T follicular helper cell (primary cell): ENCODE measurements at regions not wholly inside any gene's neighbourhood (a gene's known extent, or its start where the extent isn't known, plus 50 kb on each side); places are given as distances from the start of the nearest gene placed in this dataset.
"Not testable (repeated sequence)": the region's sequence is repeated elsewhere in the genome, so short reads cannot be mapped to it uniquely, and the experiment has no call there.

Experiments
- DNase-seq: peaks from one replicate; pipeline ENCODE4 v3.0.0-alpha.2; 2020; ENCODE audit warnings: low read depth

GRCh38 chr7:25598765-25599164 lies 370.5 kb upstream of the NPVF start:
- no peak for DNase-seq

DNA sequence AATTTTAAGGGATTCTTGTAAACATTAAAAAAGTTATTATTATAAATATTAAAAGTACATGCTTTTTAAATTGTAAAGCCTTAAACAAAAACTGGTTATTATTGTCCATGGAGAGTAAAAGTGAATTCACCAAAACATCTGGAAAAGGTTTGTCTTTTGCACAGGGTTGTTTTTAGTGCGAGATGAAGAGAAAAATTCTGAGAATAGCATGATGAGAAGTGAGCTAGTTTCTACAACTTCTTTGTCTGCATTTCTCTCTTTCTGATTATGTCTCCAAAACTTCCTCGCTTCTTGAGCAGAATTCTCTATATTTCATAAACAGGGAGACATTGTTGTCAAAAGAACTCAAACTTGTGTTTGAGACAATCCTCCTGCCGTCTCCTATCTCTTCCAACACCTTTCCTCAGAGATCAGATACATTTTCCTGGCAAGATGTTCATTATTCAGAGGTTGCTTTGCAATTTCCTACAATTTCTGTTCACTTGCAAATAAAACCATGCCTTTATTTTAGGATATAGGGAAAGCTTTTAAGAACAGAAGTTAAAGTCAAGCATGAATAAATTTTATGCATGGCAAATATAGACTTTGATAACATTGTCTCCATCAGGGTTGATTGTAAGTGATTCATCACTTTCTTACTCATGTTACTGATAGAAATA lies 372.1 kb upstream of the NPVF start:
- no peak for DNase-seq

DNA sequence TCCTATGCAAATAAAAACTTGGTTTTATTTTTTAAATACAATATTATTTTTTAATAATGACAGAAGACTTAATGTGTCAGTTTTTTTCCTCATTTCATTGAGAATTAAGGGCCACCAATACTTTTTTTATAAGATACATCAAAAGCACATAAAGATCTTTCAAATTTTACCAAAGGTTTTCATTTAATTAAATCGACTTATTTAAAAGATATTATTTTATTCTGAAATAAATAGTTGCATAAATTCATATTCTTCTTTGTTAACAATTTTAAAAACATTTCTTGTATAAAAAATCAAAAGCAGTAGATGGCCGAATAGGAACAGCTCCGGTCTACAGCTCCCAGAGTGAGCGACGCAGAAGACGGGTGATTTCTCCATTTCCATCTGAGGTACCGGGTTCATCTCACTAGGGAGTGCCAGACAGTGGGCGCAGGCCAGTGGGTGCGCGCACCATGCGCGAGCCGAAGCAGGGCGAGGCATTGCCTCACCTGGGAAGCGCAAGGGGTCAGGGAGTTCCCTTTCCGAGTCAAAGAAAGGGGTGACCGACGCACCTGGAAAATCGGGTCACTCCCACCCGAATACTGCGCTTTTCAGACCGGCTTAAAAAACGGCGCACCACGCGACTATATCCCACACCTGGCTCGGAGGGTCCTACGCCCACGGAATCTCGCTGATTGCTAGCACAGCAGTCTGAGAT lies 374.6 kb upstream of the NPVF start:
- DNase-seq, result not testable (repeated sequence)

DNA sequence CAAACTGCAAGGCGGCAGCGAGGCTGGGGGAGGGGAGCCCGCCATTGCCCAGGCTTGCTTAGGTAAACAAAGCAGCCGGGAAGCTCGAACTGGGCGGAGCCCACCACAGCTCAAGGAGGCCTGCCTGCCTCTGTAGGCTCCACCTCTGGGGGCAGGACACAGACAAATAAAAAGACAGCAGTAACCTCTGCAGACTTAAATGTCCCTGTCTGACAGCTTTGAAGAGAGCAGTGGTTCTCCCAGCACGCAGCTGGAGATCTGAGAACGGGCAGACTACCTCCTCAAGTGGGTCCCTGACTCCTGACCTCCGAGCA lies 375.1 kb upstream of the NPVF start:
- DNase-seq, result not testable (repeated sequence)

- no peak for DNase-seq
Measured at GRCh38 chr7:25611196-25611595, 382.9 kb upstream of the NPVF start.

- DNase-seq, result no peak
Measured at GRCh38 chr7:25613912-25614311, 385.6 kb upstream of the NPVF start.

- no peak for DNase-seq
Measured at GRCh38 chr7:25614415-25614814, 386.1 kb upstream of the NPVF start.

DNA sequence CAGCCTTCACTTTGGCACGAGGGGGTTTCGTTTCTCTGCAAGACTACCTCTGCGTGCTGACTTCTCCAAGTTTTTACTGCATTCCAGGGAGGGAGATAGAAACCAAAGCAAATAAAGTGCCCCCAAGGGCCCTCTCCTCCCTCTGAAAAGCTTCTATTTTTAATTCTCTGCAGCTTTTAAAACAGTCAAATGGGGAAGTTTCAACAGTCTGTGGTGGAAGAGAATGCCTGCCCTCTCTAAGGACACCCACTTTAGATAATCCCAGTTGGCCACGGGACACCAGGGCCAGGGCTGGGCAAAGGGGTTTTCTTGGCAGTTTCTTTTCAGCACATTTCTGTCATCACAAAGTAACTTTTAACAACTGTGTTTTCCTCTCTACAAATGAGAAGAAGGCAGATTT lies 386.7 kb upstream of the NPVF start:
- no peak for DNase-seq

GRCh38 chr7:25615593-25615992 lies 387.3 kb upstream of the NPVF start:
- DNase-seq, result no peak

DNA sequence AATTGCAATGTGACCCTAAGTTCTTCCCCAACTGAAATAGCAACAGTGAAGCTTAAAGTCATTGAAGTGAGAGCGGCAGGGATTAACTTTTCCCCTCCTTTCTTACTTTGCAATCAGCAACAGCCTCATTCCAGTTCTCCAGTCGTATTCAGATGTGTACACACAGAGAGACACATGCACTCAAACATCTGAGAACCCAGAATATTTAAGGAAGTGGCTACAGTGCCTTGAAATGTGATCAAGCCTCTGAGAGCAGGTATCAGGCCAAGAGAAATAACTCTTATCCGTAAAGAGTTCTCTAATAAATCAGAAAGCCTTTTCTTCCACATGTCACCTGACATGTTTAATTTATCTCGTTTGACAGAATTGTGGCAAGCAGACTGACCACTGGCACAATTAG lies 388.9 kb upstream of the NPVF start:
- no peak for DNase-seq

- DNase-seq, result no peak
Measured at GRCh38 chr7:25617673-25618072, 389.4 kb upstream of the NPVF start.

- DNase-seq, result no peak
Measured at GRCh38 chr7:25619381-25619780, 391.1 kb upstream of the NPVF start.

DNA sequence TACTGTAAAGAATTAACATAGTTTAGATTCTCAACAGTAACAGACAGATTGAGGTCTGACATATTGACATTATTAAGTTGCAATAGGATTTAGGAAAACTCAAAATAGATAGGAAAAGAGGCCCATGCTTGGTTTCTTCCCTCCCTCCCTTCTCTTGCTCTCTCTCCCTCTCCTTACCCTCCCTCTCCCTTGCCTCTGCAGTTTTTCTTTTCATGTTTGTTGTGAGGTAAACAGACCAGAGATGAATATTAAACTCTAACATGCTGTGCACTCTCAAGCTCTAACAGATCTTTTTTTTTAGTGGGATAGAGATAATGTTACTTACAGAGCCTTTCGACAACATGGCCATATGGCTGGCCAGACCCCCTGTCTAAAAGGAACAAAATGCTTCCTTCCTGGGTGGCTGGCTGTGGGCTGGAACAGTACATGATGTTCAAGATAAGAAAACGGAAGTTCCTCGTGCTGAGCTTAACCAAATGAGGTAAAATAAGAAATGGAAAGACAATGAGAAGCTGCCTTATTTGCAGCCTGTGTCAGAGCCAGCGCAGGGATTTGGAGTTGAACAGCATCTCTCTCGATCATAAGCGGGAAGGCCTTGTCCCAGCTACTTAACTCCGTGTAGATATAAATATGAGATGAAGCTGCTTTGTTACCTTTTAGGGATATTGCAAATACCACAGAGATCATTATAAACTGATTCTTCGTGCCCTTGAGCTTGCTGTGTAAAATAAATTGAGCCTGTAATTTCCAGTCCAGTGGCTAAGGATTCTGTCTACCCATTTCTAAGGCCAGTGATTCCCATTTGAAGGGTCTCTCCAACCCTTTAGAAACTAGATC lies 391.9 kb upstream of the NPVF start:
- DNase-seq, result no peak

DNA sequence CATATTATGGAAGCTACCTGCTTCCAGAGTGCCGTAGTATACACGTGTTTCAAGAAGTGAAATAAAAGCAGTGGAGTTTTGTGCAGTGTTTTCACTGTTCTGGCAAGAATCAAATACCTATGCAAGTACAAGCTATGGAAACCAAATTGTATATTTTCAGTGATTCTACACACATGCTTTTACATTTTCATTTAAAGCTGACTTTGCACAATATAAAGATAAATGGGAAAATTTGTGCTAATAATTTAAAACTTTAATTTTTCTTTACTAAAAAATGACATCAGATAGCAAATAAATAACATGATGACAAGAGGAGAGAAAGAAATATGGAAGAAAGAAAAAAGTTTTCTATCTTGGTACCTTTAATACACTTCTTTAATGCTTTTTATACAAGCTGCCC lies 393.7 kb upstream of the NPVF start:
- no peak for DNase-seq

DNA sequence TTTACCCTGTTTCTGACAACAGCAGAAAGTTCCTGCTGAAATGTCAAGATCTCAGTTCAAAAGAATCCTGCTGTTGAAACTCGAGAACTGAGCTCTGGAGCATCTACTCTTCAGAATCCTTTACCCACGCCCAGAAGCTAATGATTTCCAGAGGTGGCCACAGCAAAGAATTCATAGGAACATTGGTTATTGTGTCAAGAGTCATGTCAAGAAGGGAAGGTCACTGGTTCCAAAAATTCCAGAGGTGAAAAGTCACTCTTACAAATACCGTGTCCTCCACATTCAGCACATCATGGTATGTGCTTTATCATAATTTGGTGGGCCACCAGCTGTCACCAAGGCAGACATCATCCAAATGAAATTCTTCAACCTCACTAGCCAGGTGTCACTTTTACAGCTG lies 394.4 kb upstream of the NPVF start:
- no peak for DNase-seq

- no peak for DNase-seq
Measured at GRCh38 chr7:25624051-25624450, 395.8 kb upstream of the NPVF start.

- no peak for DNase-seq
Measured at GRCh38 chr7:25624833-25625232, 396.5 kb upstream of the NPVF start.

DNA sequence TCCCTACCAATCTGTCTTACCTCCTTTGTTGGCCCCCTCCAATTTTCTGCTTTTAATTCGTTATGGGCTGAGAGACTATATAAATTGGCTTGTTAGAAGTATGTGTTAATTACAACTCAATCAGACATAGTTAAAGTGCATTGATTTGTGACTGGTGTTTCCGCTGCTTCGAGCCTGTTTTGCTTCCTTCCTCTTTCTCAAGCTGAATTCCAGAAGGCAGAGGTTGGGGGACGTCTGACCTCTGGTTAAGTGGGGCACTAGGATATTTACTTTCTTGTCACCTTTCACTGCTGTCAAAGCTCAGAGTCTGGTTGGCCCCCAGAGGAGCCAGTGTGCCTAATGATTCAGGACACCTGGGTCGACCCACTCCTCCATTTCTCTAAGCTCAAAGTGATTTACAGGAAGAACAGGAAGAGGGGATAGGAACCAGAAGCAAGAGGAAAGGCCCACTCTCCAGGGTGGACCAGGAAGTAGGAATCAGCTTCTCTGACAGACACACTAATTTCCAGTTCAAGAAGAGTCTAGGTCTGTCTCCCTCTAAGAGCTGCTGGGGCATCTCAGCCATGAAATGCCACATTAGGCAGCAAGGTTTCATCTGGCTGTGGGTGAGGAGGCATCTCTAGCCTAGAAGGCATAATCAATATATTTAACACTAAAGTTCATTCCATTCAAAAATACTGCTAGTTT lies 397.2 kb upstream of the NPVF start:
- DNase-seq, result no peak

DNA sequence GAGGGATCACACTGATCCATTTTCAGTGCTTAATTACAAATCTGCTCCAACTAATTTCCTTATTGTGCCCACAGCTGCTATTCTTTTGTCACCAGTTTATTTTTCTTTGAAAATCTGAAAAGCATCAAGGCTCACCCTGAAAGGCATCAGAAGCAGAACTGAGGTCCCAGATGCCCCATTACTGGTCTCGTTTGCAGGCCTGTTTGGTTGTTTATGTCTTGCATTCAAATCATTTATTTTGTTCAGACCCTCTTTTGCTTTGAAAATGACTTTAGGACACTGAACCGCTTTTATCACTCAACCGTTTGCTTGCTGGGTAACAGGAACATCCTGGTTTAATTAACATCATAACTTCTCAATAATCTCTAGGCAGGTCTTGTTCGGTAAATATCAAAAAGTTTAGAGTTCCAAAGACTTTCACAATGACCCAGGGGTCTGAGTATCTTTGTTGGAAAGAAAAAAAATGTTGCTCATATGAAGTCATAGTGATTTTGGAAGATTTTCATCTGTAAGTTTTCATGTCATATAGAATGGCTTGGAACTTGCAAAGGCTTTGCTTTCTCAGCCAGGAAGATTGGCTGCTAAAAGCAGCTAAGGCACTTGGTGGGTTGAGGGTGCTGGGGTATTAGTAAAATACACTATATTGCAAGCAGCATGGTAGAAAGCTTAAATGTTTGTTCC lies 398.3 kb upstream of the NPVF start:
- no peak for DNase-seq

DNA sequence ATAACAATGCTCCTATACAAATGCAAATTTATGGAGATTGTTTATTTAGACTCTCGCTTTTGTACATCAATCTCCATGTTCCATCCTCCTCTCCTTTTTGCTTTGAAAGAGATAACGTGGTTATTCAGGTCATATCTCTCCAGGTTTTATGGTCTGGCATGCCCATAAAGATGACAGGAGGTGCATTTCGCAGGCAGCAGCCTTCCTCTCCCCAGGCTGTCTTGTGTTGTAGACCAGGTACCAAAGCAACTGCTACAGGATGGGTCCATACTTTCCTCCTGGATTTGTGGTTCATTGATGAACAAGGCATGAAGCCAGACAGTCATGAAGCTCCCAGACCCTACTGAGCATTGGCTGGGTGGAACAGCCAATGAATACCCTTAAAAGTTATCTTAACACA lies 400.2 kb upstream of the NPVF start:
- DNase-seq, result no peak

GRCh38 chr7:25632616-25633015 lies 404.3 kb upstream of the NPVF start:
- no peak for DNase-seq

- DNase-seq, result no peak
Measured at GRCh38 chr7:25633426-25634036, 405.2 kb upstream of the NPVF start.
